Prostate gland (tissue), 2 donors: ENCODE measurements at regions not wholly inside any gene's neighbourhood (a gene's known extent, or its start where the extent isn't known, plus 50 kb on each side); places are given as distances from the start of the nearest gene placed in this dataset.

Experiments
- CTCF ChIP-seq, 4 experiments: fragments of 200-600 bp in 2 of 4; fragments of 450-650 bp in 2 of 4; sonication (generic) in 2 of 4; IDR thresholded peaks; 1 replicate in 3 of 4; 2 replicates in 1 of 4; pipeline ENCODE4 v1.5.1; 2016 to 2019; ENCODE audit warnings: antibody characterized with exemption in 4 of 4, mild to moderate bottlenecking in 2 of 4, moderate library complexity in 2 of 4
- POLR2A ChIP-seq: fragments of 450-650 bp; IDR thresholded peaks from one replicate; pipeline ENCODE4 v1.6.1; 2016; ENCODE audit warnings: antibody characterized with exemption, mild to moderate bottlenecking

DNA sequence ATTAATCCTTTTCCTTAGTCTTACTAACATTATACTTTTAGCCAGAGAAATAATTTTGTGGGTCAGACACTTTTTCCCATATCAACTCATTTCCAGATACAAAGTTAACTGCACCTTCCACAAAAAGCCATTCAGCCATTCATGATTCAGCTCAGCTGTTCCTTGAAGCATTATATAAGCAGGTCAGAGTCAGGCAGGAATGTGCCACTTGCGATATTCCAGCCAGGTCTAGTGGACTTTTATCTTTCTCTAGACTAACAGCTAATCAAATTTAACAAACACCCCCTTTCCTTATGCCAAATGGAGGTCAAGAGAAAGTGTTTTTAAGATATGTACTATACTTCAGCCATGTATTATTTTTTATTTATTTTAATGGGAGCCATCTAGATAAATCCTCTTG, 75.6 kb upstream of the EPB41L3 start:
- TF ChIP-seq CTCF (IDR thresholded peaks at IDR 0.05): no peak
- no peak for TF ChIP-seq POLR2A
